ENCODE measurements at regions not wholly inside any gene's neighbourhood (a gene's known extent, or its start where the extent isn't known, plus 50 kb on each side); places are given as distances from the start of the nearest gene placed in this dataset.

GRCh38 chr1:98480271-98480670, 181.2 kb upstream of the SNX7 start:
- no peak for DNase-seq (ENCODE audit: low spot score)

- DNase-seq (ENCODE audit: low spot score): no peak
Measured at GRCh38 chr1:98478121-98478520, 183.4 kb upstream of the SNX7 start.

GRCh38 chr1:98472878-98473277, 188.6 kb upstream of the SNX7 start:
- no peak for DNase-seq (ENCODE audit: low spot score)

- no peak for DNase-seq (ENCODE audit: low spot score)
Measured at GRCh38 chr1:98471633-98472032, 189.9 kb upstream of the SNX7 start.

- peak; percentile 59 for DNase-seq (ENCODE audit: low spot score)
Measured at GRCh38 chr1:98468111-98468717, 193.3 kb upstream of the SNX7 start.

- no peak for DNase-seq (ENCODE audit: low spot score)
Measured at GRCh38 chr1:98467586-98467985, 193.9 kb upstream of the SNX7 start.

GRCh38 chr1:98467122-98467521, 194.4 kb upstream of the SNX7 start:
- no peak for DNase-seq (ENCODE audit: low spot score)

- DNase-seq (ENCODE audit: low spot score): no peak
Measured at GRCh38 chr1:98461873-98462385, 199.6 kb upstream of the SNX7 start.

GRCh38 chr1:98460136-98460535, 201.4 kb upstream of the SNX7 start:
- no peak for DNase-seq (ENCODE audit: low spot score)

- no peak for DNase-seq (ENCODE audit: low spot score)
Measured at GRCh38 chr1:98459486-98459870, 202.0 kb upstream of the SNX7 start.

- no peak for DNase-seq (ENCODE audit: low spot score)
Measured at GRCh38 chr1:98458511-98459485, 202.7 kb upstream of the SNX7 start.

GRCh38 chr1:98457248-98457647, 204.3 kb upstream of the SNX7 start:
- no peak for DNase-seq (ENCODE audit: low spot score)

- no peak for DNase-seq (ENCODE audit: low spot score)
Measured at GRCh38 chr1:98454666-98455065, 206.9 kb upstream of the SNX7 start.

- no peak for DNase-seq (ENCODE audit: low spot score)
Measured at GRCh38 chr1:98453066-98453465, 208.5 kb upstream of the SNX7 start.

- no peak for DNase-seq (ENCODE audit: low spot score)
Measured at GRCh38 chr1:98452162-98452561, 209.4 kb upstream of the SNX7 start.

GRCh38 chr1:98441281-98441680, 220.2 kb upstream of the SNX7 start:
- DNase-seq (ENCODE audit: low spot score): no peak

GRCh38 chr1:98439471-98439870, 222.1 kb upstream of the SNX7 start:
- DNase-seq (ENCODE audit: low spot score): no peak

- DNase-seq (ENCODE audit: low spot score): no peak
Measured at GRCh38 chr1:98437540-98437939, 224.0 kb upstream of the SNX7 start.

GRCh38 chr1:98437011-98437410, 224.5 kb upstream of the SNX7 start:
- no peak for DNase-seq (ENCODE audit: low spot score)

GRCh38 chr1:98429965-98430443, 231.5 kb upstream of the SNX7 start:
- DNase-seq (ENCODE audit: low spot score): no peak

GRCh38 chr1:98428864-98429263, 232.7 kb upstream of the SNX7 start:
- no peak for DNase-seq (ENCODE audit: low spot score)

- DNase-seq (ENCODE audit: low spot score): no peak
Measured at GRCh38 chr1:98427664-98428063, 233.9 kb upstream of the SNX7 start.

- no peak for DNase-seq (ENCODE audit: low spot score)
Measured at GRCh38 chr1:98426092-98426491, 235.4 kb upstream of the SNX7 start.

All from pons (tissue), 1 donor.